Neural cell (in vitro differentiated cells): ENCODE measurements at regions not wholly inside any gene's neighbourhood (a gene's known extent, or its start where the extent isn't known, plus 50 kb on each side); places are given as distances from the start of the nearest gene placed in this dataset.

Experiments used
- H2AFZ ChIP-seq: fragments of 200-600, 300-800 bp; sonication (generic), shearing (Covaris generic); 2 replicates; pipeline ENCODE4 v1.6.0; 2014; ENCODE audit warnings: low read depth, mild to moderate bottlenecking, antibody characterized with exemption, low read length, moderate library complexity
- H3F3A ChIP-seq: fragments of 200-600 bp; shearing (Covaris generic); 2 replicates; pipeline ENCODE4 v1.6.1; 2016; ENCODE audit warnings: mild to moderate bottlenecking, moderate library complexity, mixed read lengths, antibody characterized with exemption, low read length; ENCODE audit not compliant: insufficient read depth, poor library complexity, severe bottlenecking
- H3K27ac ChIP-seq: fragments of 200-600, 300-800 bp; sonication (generic), shearing (Covaris generic); 2 replicates; pipeline ENCODE4 v1.5.1; 2014; ENCODE audit warnings: mild to moderate bottlenecking, low read length, moderate library complexity
- H3K27me3 ChIP-seq: fragments of 300-800, 200-600 bp; sonication (generic), shearing (Covaris generic); 2 replicates; pipeline ENCODE4 v1.6.0; 2014; ENCODE audit warnings: mild to moderate bottlenecking, low read depth, low read length, moderate library complexity; ENCODE audit not compliant: insufficient read depth
- H3K36me3 ChIP-seq: fragments of 300-800, 200-600 bp; sonication (generic), shearing (Covaris generic); 2 replicates; pipeline ENCODE4 v1.5.1; 2014; ENCODE audit warnings: mild to moderate bottlenecking, antibody characterized with exemption, low read length, moderate library complexity; ENCODE audit not compliant: insufficient read depth
- H3K4me2 ChIP-seq: fragments of 300-800, 200-600 bp; sonication (generic), shearing (Covaris generic); 2 replicates; pipeline ENCODE4 v1.6.0; 2014; ENCODE audit warnings: mild to moderate bottlenecking, low read length
- H3K4me3 ChIP-seq: fragments of 300-800, 200-600 bp; sonication (generic), shearing (Covaris generic); 2 replicates; pipeline ENCODE4 v1.5.1; 2014; ENCODE audit warnings: mild to moderate bottlenecking, low read length, moderate library complexity
- H3K79me2 ChIP-seq: fragments of 200-600 bp; shearing (Covaris generic); replicated peaks from 2 replicates; pipeline ENCODE4 v1.6.0; 2014; ENCODE audit warnings: mild to moderate bottlenecking, low read length, moderate library complexity; ENCODE audit not compliant: insufficient read depth
- H3K9ac ChIP-seq: fragments of 300-800, 200-600 bp; sonication (generic), shearing (Covaris generic); 2 replicates; pipeline ENCODE4 v1.6.1; 2016; ENCODE audit warnings: mild to moderate bottlenecking, low read length, mixed read lengths
- H3K9me2 ChIP-seq: fragments of 200-600 bp; shearing (Covaris generic); 2 replicates; pipeline ENCODE4 v1.6.1; 2016; ENCODE audit warnings: mild to moderate bottlenecking, low read length, mixed read lengths; ENCODE audit not compliant: insufficient read depth
- H3K9me3 ChIP-seq: fragments of 200-600, 300-800 bp; sonication (generic), shearing (Covaris generic); 2 replicates; pipeline ENCODE4 v1.6.1; 2016; ENCODE audit warnings: mild to moderate bottlenecking, mixed run types, low read length, moderate library complexity, mixed read lengths
- H4K20me1 ChIP-seq: fragments of 200-600 bp; shearing (Covaris generic); 2 replicates; pipeline ENCODE4 v1.6.1; 2016; ENCODE audit warnings: mild to moderate bottlenecking, mixed run types; ENCODE audit not compliant: insufficient read depth
- EZH2 ChIP-seq: fragments of 200-600, 300-800 bp; shearing (Covaris generic), sonication (generic); IDR thresholded peaks from 2 replicates; pipeline ENCODE4 v1.6.1; 2014; ENCODE audit warnings: antibody characterized with exemption, low read length, borderline replicate concordance, mild to moderate bottlenecking; ENCODE audit not compliant: insufficient read depth, poor library complexity, severe bottlenecking
- MXI1 ChIP-seq: fragments of 450-650 bp; conservative IDR thresholded peaks from 2 replicates; pipeline ENCODE4 v1.6.1; 2014; ENCODE audit warnings: antibody characterized with exemption, mild to moderate bottlenecking; ENCODE audit not compliant: poor library complexity, severe bottlenecking
- RAD21 ChIP-seq: fragments of 450-650 bp; conservative IDR thresholded peaks from 2 replicates; pipeline ENCODE4 v1.6.1; 2014; ENCODE audit warnings: antibody characterized with exemption, mild to moderate bottlenecking, moderate library complexity
- SMC3 ChIP-seq: fragments of 450-650 bp; conservative IDR thresholded peaks from 2 replicates; pipeline ENCODE4 v1.6.1; 2014; ENCODE audit warnings: antibody characterized with exemption, mild to moderate bottlenecking, moderate library complexity; ENCODE audit not compliant: poor library complexity
- TAF1 ChIP-seq: IDR thresholded peaks from 2 replicates; pipeline ENCODE4 v1.6.1; 2012; ENCODE audit warnings: low read depth
- TF ChIP-seq, protein P1 (sequence below): IDR thresholded peaks from 2 replicates; pipeline ENCODE4 v1.6.1; 2012; ENCODE audit warnings: borderline replicate concordance
- TF ChIP-seq, protein P2 (sequence below): fragments of 450-650 bp; IDR thresholded peaks from 2 replicates; pipeline ENCODE4 v1.5.1; 2014; ENCODE audit warnings: antibody characterized with exemption, mild to moderate bottlenecking, moderate library complexity; ENCODE audit not compliant: poor library complexity, severe bottlenecking

DNA sequence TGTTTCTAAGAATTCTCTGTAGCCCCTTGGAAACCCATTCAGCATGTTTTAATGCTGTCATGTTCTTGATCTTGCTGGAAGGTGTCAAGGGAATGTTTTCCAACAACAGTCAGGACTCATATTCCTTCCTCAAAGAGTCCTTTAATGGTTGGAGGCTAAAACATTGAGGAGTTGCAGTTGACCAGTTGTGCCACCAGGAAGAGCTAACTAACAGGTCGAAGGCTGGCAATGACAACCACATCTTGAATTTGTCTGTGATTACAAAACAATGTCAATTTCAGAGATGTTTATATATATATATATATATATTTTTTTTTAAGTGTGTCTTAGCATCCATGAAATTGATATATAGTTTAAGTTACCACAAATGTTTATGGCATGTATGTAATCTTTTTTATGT is 151.5 kb downstream of the INO80D start:
- H3K27ac ChIP-seq, result no peak overlapping the region
- H3K4me3 ChIP-seq, result no peak overlapping the region
- no peaks in the 10 kb centered on the region for H3K27me3 ChIP-seq
- H3K9me3 ChIP-seq, result no peaks in the 10 kb centered on the region
- H3K36me3 ChIP-seq, result no peaks in the 10 kb centered on the region
- H3K9ac ChIP-seq, result no peak overlapping the region
- no peaks in the 10 kb centered on the region for H3K79me2 ChIP-seq
- H4K20me1 ChIP-seq, result no peaks in the 10 kb centered on the region
- TF ChIP-seq SMC3 (no peak), EZH2 (no peak)
- no peaks in the 10 kb centered on the region for H3K9me2 ChIP-seq
- no peak overlapping the region for H3K4me2 ChIP-seq
- H2AFZ ChIP-seq, result no peak overlapping the region
- H3F3A ChIP-seq, result no peaks in the 10 kb centered on the region

DNA sequence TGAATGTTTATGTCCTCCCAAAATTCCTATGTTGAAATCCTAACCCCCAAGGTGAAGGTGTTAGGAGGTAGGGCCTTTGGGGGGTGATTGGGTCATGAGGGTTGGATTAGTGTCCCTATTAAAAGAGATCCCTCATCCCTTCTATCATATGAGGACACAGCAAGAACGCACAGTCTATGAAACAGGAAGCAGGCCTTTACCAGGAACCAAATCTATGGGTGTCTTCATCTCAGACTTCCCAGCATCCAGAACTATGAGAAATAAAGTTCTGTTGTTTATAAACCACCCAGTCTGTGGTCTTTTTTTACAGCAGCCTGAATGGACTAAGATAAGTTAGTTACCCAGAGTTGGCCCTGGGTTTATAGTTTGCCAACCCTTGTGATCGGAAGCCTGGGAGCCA is 153.1 kb downstream of the INO80D start:
- H3K4me2 ChIP-seq, result no peak overlapping the region
- H3K36me3 ChIP-seq, result no peaks in the 10 kb centered on the region
- no peaks in the 10 kb centered on the region for H3K9me2 ChIP-seq
- H3K27ac ChIP-seq, result no peak overlapping the region
- H3K4me3 ChIP-seq, result no peak overlapping the region
- H3K9me3 ChIP-seq, result no peaks in the 10 kb centered on the region
- H4K20me1 ChIP-seq, result no peaks in the 10 kb centered on the region
- TF ChIP-seq, protein P1, sequence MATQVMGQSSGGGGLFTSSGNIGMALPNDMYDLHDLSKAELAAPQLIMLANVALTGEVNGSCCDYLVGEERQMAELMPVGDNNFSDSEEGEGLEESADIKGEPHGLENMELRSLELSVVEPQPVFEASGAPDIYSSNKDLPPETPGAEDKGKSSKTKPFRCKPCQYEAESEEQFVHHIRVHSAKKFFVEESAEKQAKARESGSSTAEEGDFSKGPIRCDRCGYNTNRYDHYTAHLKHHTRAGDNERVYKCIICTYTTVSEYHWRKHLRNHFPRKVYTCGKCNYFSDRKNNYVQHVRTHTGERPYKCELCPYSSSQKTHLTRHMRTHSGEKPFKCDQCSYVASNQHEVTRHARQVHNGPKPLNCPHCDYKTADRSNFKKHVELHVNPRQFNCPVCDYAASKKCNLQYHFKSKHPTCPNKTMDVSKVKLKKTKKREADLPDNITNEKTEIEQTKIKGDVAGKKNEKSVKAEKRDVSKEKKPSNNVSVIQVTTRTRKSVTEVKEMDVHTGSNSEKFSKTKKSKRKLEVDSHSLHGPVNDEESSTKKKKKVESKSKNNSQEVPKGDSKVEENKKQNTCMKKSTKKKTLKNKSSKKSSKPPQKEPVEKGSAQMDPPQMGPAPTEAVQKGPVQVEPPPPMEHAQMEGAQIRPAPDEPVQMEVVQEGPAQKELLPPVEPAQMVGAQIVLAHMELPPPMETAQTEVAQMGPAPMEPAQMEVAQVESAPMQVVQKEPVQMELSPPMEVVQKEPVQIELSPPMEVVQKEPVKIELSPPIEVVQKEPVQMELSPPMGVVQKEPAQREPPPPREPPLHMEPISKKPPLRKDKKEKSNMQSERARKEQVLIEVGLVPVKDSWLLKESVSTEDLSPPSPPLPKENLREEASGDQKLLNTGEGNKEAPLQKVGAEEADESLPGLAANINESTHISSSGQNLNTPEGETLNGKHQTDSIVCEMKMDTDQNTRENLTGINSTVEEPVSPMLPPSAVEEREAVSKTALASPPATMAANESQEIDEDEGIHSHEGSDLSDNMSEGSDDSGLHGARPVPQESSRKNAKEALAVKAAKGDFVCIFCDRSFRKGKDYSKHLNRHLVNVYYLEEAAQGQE, result no peak
- TF ChIP-seq TAF1, result no peak
- TF ChIP-seq, protein P2, sequence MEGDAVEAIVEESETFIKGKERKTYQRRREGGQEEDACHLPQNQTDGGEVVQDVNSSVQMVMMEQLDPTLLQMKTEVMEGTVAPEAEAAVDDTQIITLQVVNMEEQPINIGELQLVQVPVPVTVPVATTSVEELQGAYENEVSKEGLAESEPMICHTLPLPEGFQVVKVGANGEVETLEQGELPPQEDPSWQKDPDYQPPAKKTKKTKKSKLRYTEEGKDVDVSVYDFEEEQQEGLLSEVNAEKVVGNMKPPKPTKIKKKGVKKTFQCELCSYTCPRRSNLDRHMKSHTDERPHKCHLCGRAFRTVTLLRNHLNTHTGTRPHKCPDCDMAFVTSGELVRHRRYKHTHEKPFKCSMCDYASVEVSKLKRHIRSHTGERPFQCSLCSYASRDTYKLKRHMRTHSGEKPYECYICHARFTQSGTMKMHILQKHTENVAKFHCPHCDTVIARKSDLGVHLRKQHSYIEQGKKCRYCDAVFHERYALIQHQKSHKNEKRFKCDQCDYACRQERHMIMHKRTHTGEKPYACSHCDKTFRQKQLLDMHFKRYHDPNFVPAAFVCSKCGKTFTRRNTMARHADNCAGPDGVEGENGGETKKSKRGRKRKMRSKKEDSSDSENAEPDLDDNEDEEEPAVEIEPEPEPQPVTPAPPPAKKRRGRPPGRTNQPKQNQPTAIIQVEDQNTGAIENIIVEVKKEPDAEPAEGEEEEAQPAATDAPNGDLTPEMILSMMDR, result no peak
- TF ChIP-seq RAD21, result no peak
- no peak for TF ChIP-seq MXI1
- H3K27me3 ChIP-seq, result no peaks in the 10 kb centered on the region
- H2AFZ ChIP-seq, result no peak overlapping the region
- H3F3A ChIP-seq, result no peaks in the 10 kb centered on the region
- H3K9ac ChIP-seq, result no peak overlapping the region
- no peaks in the 10 kb centered on the region for H3K79me2 ChIP-seq

DNA sequence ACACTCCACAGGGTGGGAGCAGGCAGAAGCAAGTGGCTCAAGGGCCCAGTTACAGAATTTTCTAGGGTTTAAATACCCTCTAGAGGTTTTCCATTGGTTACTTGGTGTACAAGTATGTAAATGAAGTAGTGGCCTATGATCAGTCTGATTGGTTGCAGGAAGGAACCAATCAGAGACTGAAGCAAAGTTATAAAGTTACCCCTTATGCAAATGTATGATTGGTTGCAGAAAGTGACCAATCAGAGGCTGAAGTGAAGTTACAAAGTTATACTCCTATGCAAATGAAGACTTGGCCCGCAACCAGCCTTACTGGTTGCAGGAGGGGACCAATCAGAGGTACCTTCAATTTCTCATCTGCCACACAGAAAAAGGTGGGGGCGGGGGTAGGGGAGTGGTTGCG is 154.6 kb downstream of the INO80D start:
- Histone ChIP-seq H3K9ac (no peak overlapping the region), H3F3A (no peaks in the 10 kb centered on the region), H3K27me3 (no peaks in the 10 kb centered on the region), H3K79me2 (no peaks in the 10 kb centered on the region), H3K36me3 (no peaks in the 10 kb centered on the region), H3K4me2 (no peak overlapping the region), H3K4me3 (no peak overlapping the region), H3K9me3 (no peaks in the 10 kb centered on the region), H2AFZ (no peak overlapping the region), H4K20me1 (no peaks in the 10 kb centered on the region), H3K27ac (no peak overlapping the region), H3K9me2 (no peaks in the 10 kb centered on the region)
- TF ChIP-seq TAF1, result no peak
- no peak for TF ChIP-seq RAD21
- no peak for TF ChIP-seq MXI1
- TF ChIP-seq SMC3, result no peak
